HTR-8/SVneo (cell line): ENCODE measurements at regions not wholly inside any gene's neighbourhood (a gene's known extent, or its start where the extent isn't known, plus 50 kb on each side); places are given as distances from the start of the nearest gene placed in this dataset.

ENCODE experiments used
- DNase-seq: peaks from one replicate; pipeline ENCODE4 v3.0.0; 2011; ENCODE audit warnings: low spot score, mixed read lengths; ENCODE audit not compliant: insufficient read length
- FAIRE-seq: peaks from 2 replicates; lab custom pipeline; 2011; peaks lifted over from hg19 to GRCh38; lab: Jason Lieb, UNC

GRCh38 chr18:28407681-28408080 lies 230.8 kb upstream of the CDH2 start:
- no peak for DNase-seq
- FAIRE-seq, result no peak

- FAIRE-seq (no peak), DNase-seq (no peak)
These were observed 229.6 kb upstream of the CDH2 start for GRCh38 chr18:28406533-28406932.

- no peak for DNase-seq
- FAIRE-seq, result no peak
These were observed 227.8 kb upstream of the CDH2 start for GRCh38 chr18:28404694-28405093.

- DNase-seq, result no peak
- FAIRE-seq, result no peak
These were observed 222.9 kb upstream of the CDH2 start for GRCh38 chr18:28399781-28400362.

GRCh38 chr18:28398471-28398870 lies 221.5 kb upstream of the CDH2 start:
- FAIRE-seq (no peak), DNase-seq (no peak)

- DNase-seq (no peak), FAIRE-seq (no peak)
These were observed 213.1 kb upstream of the CDH2 start for GRCh38 chr18:28390022-28390421.

- FAIRE-seq, result no peak
- DNase-seq, result no peak
These were observed 205.4 kb upstream of the CDH2 start for GRCh38 chr18:28382215-28382879.

GRCh38 chr18:28372186-28372585 lies 195.3 kb upstream of the CDH2 start:
- FAIRE-seq, result no peak
- DNase-seq, result no peak

- FAIRE-seq (no peak), DNase-seq (no peak)
These were observed 189.7 kb upstream of the CDH2 start for GRCh38 chr18:28366676-28367075.

- DNase-seq (no peak), FAIRE-seq (no peak)
These were observed 188.5 kb upstream of the CDH2 start for GRCh38 chr18:28365411-28365831.

- DNase-seq, result no peak
- no peak for FAIRE-seq
These were observed 186.2 kb upstream of the CDH2 start for GRCh38 chr18:28363124-28363523.

- no peak for FAIRE-seq
- no peak for DNase-seq
These were observed 182.2 kb upstream of the CDH2 start for GRCh38 chr18:28359176-28359575.

- DNase-seq, result no peak
These were observed 181.0 kb upstream of the CDH2 start for GRCh38 chr18:28357766-28358401.

GRCh38 chr18:28350821-28351220 lies 173.9 kb upstream of the CDH2 start:
- DNase-seq (no peak), FAIRE-seq (no peak)

More at GRCh38 chr18:28357766-28358401, 181.0 kb upstream of the CDH2 start:
- FAIRE-seq, result no peak

- DNase-seq (no peak), FAIRE-seq (no peak)
These were observed 165.3 kb upstream of the CDH2 start for GRCh38 chr18:28342231-28342630.

- DNase-seq (no peak), FAIRE-seq (no peak)
These were observed 161.4 kb upstream of the CDH2 start for GRCh38 chr18:28338316-28338715.

- FAIRE-seq, result no peak
- no peak for DNase-seq
These were observed 157.6 kb upstream of the CDH2 start for GRCh38 chr18:28334516-28334915.

- DNase-seq, result no peak
- FAIRE-seq, result no peak
These were observed 155.1 kb upstream of the CDH2 start for GRCh38 chr18:28332071-28332470.

- FAIRE-seq (no peak), DNase-seq (no peak)
These were observed 154.6 kb upstream of the CDH2 start for GRCh38 chr18:28331551-28331950.

GRCh38 chr18:28313602-28314001 lies 136.7 kb upstream of the CDH2 start:
- FAIRE-seq (no peak), DNase-seq (no peak)

- FAIRE-seq (peak; percentile 4), DNase-seq (no peak)
These were observed 111.9 kb upstream of the CDH2 start for GRCh38 chr18:28288784-28289183.

- no peak for FAIRE-seq
These were observed 110.2 kb upstream of the CDH2 start for GRCh38 chr18:28287146-28287545.

More at GRCh38 chr18:28287146-28287545, 110.2 kb upstream of the CDH2 start:
- no peak for DNase-seq
